Cardiac fibroblast (primary cell): ENCODE measurements at regions not wholly inside any gene's neighbourhood (a gene's known extent, or its start where the extent isn't known, plus 50 kb on each side); places are given as distances from the start of the nearest gene placed in this dataset.

ENCODE experiments used
- DNase-seq, 2 donors: peaks; one replicate each; pipeline versions ENCODE4 v3.0.0 to v3.0.0-alpha.2; 2010; ENCODE audit warnings: low read depth in 2 of 2
- H3K4me3 ChIP-seq, 2 donors: replicated peaks in 1 of 2; 1 replicate in 1 of 2; 2 replicates in 1 of 2; pipeline ENCODE4 v1.5.1; 2011; ENCODE audit warnings: low read depth in 2 of 2, low read length in 2 of 2, mild to moderate bottlenecking in 2 of 2, moderate library complexity in 1 of 2
- CTCF ChIP-seq: IDR thresholded peaks from one replicate; pipeline ENCODE4 v1.5.1; 2011; ENCODE audit warnings: low read depth, mild to moderate bottlenecking, low read length, inconsistent platforms

GRCh38 chr1:209379280-209379679, 204.2 kb upstream of the CAMK1G start:
- no peak for DNase-seq
- TF ChIP-seq CTCF = no peak
- H3K4me3 ChIP-seq = no peak overlapping the region

- no peak for DNase-seq
These were observed 203.1 kb upstream of the CAMK1G start for GRCh38 chr1:209380420-209380819.

DNA sequence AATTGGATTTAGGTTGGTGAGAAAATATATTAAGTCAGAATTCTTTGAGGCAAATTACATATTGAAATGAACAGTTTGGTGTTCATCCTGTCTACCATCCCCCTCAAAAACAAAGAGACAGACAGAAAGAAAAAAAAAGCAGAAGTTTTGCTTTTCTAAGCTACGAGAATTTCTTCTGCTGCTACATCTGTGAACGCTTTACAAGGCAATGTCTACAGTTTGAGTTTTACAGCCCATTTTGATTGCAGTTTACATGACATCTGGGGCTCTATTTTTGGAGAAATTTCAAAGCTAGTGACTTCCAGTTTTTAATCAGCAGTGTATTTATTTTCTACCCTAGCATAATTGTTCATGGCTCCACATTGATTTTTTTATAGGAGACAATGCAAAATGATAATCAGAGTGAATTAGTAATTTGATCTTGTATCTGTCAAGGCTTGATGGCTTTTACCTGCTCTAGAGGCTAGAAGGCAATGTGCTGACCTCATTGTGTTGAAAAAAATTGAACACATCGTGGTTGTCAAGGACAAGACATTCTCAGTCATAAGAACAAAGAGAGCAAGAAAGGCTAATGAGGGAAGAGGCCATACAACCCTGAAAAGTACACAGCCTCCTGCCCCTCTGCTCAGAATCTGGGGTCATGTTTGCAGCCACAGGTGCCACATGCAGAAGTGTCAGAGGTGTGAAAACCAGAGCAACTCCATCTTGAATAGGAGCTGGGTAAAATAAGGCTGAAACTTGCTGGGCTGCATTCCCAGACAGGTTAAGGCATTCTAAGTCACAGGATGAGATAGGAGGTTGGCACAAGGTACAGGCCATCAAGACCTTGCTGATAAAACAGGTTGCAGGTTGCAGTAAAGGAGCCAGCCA, 201.0 kb upstream of the CAMK1G start:
- no peak overlapping the region for H3K4me3 ChIP-seq
- DNase-seq = no peak
- no peak for TF ChIP-seq CTCF

More at GRCh38 chr1:209380420-209380819, 203.1 kb upstream of the CAMK1G start:
- TF ChIP-seq CTCF = no peak
- H3K4me3 ChIP-seq = no peak overlapping the region

DNA sequence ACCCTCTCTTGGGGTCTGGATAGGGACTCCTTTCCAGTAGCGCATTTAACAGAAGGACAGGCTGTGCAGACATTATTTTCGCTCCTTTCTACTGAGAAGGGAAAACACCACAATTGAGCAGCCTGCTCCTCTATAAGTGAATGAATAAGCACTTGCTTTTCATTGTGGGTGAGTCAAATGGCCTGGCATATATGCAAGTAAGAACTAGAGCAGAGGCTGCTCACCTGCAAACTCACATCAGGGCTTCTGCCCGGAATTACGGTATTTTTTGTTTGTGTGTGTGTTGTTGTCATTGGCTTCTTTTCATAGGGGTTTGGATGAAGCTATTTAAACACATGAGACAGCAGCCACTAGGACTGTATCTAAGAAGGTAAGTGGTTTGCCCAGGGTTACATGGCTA, 200.1 kb upstream of the CAMK1G start:
- H3K4me3 ChIP-seq = no peak overlapping the region
- no peak for DNase-seq
- no peak for TF ChIP-seq CTCF

DNA sequence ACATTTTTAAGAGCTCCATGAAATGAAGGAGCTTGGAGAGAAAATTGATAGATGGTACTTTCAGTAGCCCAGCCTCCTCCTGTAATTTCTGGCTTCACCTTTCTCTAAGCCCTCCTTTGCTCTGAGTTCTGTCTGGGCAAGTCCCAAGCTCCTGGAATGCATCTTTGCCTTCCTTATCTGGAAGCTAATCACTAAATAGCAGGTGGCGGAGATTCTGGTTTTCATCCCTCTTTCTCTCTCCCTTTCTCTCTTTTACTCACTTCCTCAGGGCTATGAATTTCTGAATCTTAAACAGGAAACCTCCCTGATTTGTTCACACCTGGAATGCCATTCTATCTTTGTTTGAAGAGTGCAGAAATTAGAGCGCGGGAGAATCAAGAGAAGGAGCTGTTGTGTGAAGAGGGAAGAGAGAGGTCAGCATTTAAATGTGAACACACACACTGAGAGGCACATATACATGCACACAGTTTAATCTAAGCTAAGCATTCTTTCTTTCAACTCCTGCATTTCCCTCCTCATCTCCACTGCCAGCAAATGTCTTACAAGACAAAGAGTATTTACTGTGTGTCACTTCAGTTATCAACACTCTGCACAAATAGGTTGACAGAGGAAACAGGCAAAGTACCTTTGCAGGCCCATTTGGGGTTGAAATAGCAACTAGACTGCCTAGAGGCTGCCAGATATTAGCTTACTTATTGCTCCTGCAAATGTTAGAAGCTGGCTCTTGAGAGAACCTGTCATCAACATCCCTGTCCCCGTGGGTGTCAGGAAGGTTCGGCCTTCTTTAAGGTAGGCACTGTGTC, 199.4 kb upstream of the CAMK1G start:
- DNase-seq = no peak
- TF ChIP-seq CTCF = no peak
- H3K4me3 ChIP-seq = no peak overlapping the region

GRCh38 chr1:209384710-209385550, 198.6 kb upstream of the CAMK1G start:
- TF ChIP-seq CTCF = no peak
- DNase-seq = no peak
- H3K4me3 ChIP-seq = no peak overlapping the region
